HFFc6 (cell line): ENCODE measurements at regions not wholly inside any gene's neighbourhood (a gene's known extent, or its start where the extent isn't known, plus 50 kb on each side); places are given as distances from the start of the nearest gene placed in this dataset.

Experiments used
- DNase-seq: peaks from one replicate; pipeline ENCODE4 v3.0.0-alpha.2; 2018
- H3K27ac Mint-ChIP-seq: 2 replicates; pipeline ENCODE4 v1.8.0; 2020; ENCODE audit warnings: mild to moderate bottlenecking, mixed read lengths
- H3K27me3 Mint-ChIP-seq: 2 replicates; pipeline ENCODE4 v1.8.0; 2021; ENCODE audit warnings: mild to moderate bottlenecking, moderate library complexity, mixed read lengths; ENCODE audit not compliant: insufficient read depth
- H3K36me3 Mint-ChIP-seq: 2 replicates; pipeline ENCODE4 v1.8.0; 2021; ENCODE audit warnings: low read depth, mixed read lengths
- H3K4me1 Mint-ChIP-seq: 2 replicates; pipeline ENCODE4 v1.8.0; 2020; ENCODE audit warnings: low read depth, mixed read lengths
- H3K4me3 Mint-ChIP-seq: 2 replicates; pipeline ENCODE4 v1.8.0; 2020; ENCODE audit warnings: mild to moderate bottlenecking, moderate library complexity, mixed read lengths
- H3K9me3 Mint-ChIP-seq: 2 replicates; pipeline ENCODE4 v1.8.0; 2020; ENCODE audit warnings: mild to moderate bottlenecking, mixed read lengths
- TF ChIP-seq, protein P1 (sequence below): fragments of 200-600 bp; sonication (generic); IDR thresholded peaks from 2 replicates; pipeline ENCODE4 v1.5.0; 2021; ENCODE audit warnings: antibody characterized with exemption, mild to moderate bottlenecking

DNA sequence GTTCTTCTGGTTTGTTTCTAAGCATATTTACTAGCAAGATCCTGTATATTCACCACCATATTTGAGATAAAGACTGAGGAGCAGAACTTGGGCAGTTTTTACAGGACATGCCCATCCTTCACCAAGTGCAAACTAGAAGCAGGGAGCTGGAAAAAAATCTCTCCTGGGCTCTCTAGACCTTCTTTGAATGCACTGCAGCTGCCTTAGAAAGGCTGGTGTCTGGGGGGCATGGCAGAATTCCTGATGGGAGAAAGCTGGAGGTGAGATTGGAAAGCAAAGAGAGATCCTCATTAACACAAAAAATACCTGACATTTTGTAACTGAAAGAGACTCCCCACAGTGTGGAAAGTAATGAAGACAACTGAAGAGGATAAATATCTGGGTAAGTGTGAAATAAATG, 1612.1 kb downstream of the OLFM4 start:
- H3K4me1 Mint-ChIP-seq = no peaks in the 10 kb centered on the region
- H3K9me3 Mint-ChIP-seq = peaks cover 28% of the 10 kb centered on the region
- TF ChIP-seq, protein P1, sequence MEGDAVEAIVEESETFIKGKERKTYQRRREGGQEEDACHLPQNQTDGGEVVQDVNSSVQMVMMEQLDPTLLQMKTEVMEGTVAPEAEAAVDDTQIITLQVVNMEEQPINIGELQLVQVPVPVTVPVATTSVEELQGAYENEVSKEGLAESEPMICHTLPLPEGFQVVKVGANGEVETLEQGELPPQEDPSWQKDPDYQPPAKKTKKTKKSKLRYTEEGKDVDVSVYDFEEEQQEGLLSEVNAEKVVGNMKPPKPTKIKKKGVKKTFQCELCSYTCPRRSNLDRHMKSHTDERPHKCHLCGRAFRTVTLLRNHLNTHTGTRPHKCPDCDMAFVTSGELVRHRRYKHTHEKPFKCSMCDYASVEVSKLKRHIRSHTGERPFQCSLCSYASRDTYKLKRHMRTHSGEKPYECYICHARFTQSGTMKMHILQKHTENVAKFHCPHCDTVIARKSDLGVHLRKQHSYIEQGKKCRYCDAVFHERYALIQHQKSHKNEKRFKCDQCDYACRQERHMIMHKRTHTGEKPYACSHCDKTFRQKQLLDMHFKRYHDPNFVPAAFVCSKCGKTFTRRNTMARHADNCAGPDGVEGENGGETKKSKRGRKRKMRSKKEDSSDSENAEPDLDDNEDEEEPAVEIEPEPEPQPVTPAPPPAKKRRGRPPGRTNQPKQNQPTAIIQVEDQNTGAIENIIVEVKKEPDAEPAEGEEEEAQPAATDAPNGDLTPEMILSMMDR = no peak
- no peak overlapping the region for H3K27ac Mint-ChIP-seq
- no peak overlapping the region for H3K4me3 Mint-ChIP-seq
- no peaks in the 10 kb centered on the region for H3K27me3 Mint-ChIP-seq
- H3K36me3 Mint-ChIP-seq = peaks cover 4% of the 10 kb centered on the region; the same call in 1 of the 2 replicates
- no peak for DNase-seq

DNA sequence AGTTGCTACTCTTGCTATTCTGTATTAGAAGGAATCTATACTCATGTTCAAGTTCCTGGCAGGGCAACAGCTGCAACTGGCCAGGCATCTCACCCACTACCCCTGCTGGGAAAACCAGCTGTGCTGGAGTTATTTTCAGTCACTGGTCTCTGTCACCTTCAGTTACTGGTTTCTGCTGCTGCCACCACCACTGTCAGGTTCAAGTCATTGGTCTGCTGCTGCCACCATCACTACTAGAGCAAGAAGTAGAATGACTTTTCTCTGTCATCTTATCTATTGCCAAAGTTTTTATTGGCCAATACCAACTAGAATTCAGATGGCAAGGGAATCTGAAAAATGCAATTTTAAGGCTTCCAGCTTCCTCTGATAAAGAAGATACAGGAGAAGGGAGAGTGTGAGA, 1615.2 kb downstream of the OLFM4 start:
- no peaks in the 10 kb centered on the region for H3K4me1 Mint-ChIP-seq
- H3K27ac Mint-ChIP-seq = no peak overlapping the region
- peaks cover 33% of the 10 kb centered on the region for H3K9me3 Mint-ChIP-seq
- H3K4me3 Mint-ChIP-seq = no peak overlapping the region
- DNase-seq = no peak
- H3K36me3 Mint-ChIP-seq = peaks cover 4% of the 10 kb centered on the region; the same call in 1 of the 2 replicates
- TF ChIP-seq, protein P1 = no peak
- H3K27me3 Mint-ChIP-seq = no peaks in the 10 kb centered on the region

DNA sequence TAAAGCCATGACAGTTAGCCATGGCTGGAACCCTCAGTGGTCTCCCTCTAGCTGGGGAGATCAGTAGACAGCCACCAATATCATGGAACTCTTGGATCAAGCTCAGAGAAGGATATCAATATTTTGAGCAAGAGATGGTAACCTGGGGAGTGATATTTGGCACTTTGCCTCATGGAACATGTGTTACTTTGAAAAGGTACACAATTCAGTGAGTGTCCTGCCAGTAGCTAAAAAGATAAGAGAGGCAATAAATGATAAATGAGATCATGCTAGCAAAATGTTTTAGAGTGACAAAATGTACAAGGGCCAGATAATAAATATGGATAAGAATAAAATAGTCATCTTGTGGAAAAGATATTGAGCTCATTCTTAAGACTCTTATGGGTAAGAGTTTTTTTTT, 1618.7 kb downstream of the OLFM4 start:
- H3K36me3 Mint-ChIP-seq = peaks cover 4% of the 10 kb centered on the region; the same call in 1 of the 2 replicates
- no peak overlapping the region for H3K4me3 Mint-ChIP-seq
- no peak overlapping the region for H3K27ac Mint-ChIP-seq
- TF ChIP-seq, protein P1 = no peak
- no peak for DNase-seq
- H3K4me1 Mint-ChIP-seq = no peaks in the 10 kb centered on the region
- H3K27me3 Mint-ChIP-seq = no peaks in the 10 kb centered on the region
- peaks cover 45% of the 10 kb centered on the region for H3K9me3 Mint-ChIP-seq

DNA sequence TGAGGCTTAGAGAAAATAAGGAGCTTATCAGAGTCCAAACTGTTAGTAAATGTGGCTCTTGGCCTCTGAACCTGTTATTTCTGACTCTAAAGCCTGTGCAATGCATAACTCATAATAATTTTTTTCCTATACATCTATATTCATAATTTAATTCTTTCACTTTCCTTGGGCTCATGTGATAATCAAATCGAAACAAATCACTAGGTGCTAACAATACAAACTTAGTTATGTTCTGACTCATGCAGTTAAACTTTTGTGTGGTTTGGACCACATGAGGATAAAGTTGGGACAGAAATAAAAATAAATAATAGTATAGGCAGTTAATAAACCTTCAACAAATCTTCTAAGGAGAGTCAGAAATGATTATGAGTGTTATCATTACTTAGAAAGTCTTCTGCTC, 1629.0 kb downstream of the OLFM4 start:
- H3K36me3 Mint-ChIP-seq = no peaks in the 10 kb centered on the region
- H3K9me3 Mint-ChIP-seq = peaks cover 36% of the 10 kb centered on the region
- no peaks in the 10 kb centered on the region for H3K4me1 Mint-ChIP-seq
- H3K27me3 Mint-ChIP-seq = no peaks in the 10 kb centered on the region
- TF ChIP-seq, protein P1 = no peak
- no peak overlapping the region for H3K4me3 Mint-ChIP-seq
- no peak for DNase-seq
- H3K27ac Mint-ChIP-seq = no peak overlapping the region

DNA sequence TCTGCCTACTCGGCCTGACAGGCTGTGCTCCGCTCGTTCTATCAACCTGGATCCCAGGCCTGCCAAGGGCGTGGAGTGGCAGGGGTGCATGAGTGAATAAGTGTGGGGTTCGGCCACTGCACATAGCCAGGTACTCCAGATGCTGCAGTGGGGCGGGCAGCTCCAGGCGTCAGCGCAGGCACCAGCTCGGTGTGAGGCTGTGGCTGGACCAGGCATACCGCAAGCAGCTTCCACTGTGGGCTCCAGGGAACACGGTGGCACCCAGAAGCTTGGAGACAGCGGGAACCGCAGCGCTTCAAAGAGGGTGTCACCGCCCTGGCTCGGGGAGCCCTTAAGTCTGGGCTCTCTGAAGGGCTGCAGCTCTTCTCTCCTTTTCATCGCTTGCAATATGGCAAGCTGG, 1630.2 kb downstream of the OLFM4 start:
- H3K4me3 Mint-ChIP-seq = no peak overlapping the region
- peaks cover 43% of the 10 kb centered on the region for H3K9me3 Mint-ChIP-seq
- H3K4me1 Mint-ChIP-seq = no peaks in the 10 kb centered on the region
- H3K27me3 Mint-ChIP-seq = no peaks in the 10 kb centered on the region; the same call in 1 of the 2 replicates
- no peak overlapping the region for H3K27ac Mint-ChIP-seq
- DNase-seq = no peak
- TF ChIP-seq, protein P1 = no peak
- H3K36me3 Mint-ChIP-seq = no peaks in the 10 kb centered on the region; the same call in 1 of the 2 replicates

DNA sequence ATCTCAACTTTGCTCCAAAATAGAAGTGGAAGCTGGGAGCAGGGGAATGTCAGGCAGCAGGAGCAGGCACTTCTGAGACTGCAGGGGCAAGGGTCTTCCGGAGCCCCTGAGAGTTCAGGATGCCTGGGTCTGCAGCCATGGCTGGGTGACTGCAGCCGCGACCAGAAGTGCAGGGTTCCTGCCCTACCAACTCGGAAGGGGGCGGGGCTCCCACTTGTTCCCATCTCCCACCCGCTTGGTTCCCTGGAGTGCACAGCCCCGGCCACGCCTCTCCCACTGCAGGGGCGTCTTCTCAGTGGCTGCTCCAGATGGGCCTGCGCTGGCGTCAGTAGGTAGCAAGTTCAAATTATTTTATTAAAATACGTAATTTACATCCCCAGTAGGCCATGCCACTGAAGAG, 1631.7 kb downstream of the OLFM4 start:
- Mint-ChIP-seq H3K4me1 (no peaks in the 10 kb centered on the region), H3K4me3 (no peak overlapping the region), H3K36me3 (no peaks in the 10 kb centered on the region; the same call in 1 of the 2 replicates), H3K27me3 (no peaks in the 10 kb centered on the region; the same call in 1 of the 2 replicates), H3K27ac (no peak overlapping the region), H3K9me3 (peaks cover 36% of the 10 kb centered on the region)
- TF ChIP-seq, protein P1 = no peak
- no peak for DNase-seq
